ENCODE measurements at regions not wholly inside any gene's neighbourhood (a gene's known extent, or its start where the extent isn't known, plus 50 kb on each side); places are given as distances from the start of the nearest gene placed in this dataset.
"Not testable (repeated sequence)": the region's sequence is repeated elsewhere in the genome, so short reads cannot be mapped to it uniquely, and the experiment has no call there.

- no peak overlapping the region for H3K9ac ChIP-seq (ENCODE audit: insufficient read depth, low read length)
- TF ChIP-seq EZH2 (IDR thresholded peaks at IDR 0.05; ENCODE audit: low read length, missing control alignments) (no peak), CTCF (conservative IDR thresholded peaks at IDR 0.05 in 1 of 2, IDR thresholded peaks at IDR 0.05 in 1 of 2; ENCODE audit: low read depth in 1 of 2, low read length in 2 of 2) (no peak)
- DNase-seq (ENCODE audit: low read depth in 2 of 2) = no peak
- no peak overlapping the region for H3K27ac ChIP-seq (ENCODE audit: insufficient read depth, low read length)
- no peak overlapping the region for H3K4me2 ChIP-seq (ENCODE audit: extremely low read depth, insufficient read depth, low read length)
- H3K9me3 ChIP-seq (ENCODE audit: control insufficient read depth, insufficient read depth, low read depth, low read length) = no peaks in the 10 kb centered on the region
- no peak overlapping the region for H3K4me3 ChIP-seq (replicated peaks in 1 of 4; ENCODE audit: control extremely low read depth in 1 of 4, insufficient read depth in 1 of 4, low read depth in 3 of 4, low read length in 4 of 4)
- no peak overlapping the region for H2AFZ ChIP-seq (ENCODE audit: low read length)
- H3K27me3 ChIP-seq (ENCODE audit: control insufficient read depth, insufficient read depth, low read length) = no peaks in the 10 kb centered on the region
- no peaks in the 10 kb centered on the region for H3K79me2 ChIP-seq (ENCODE audit: control insufficient read depth, insufficient read depth, low read length)
- no peaks in the 10 kb centered on the region for H3K4me1 ChIP-seq (ENCODE audit: control insufficient read depth, extremely low read depth, insufficient read depth, low read length)
- no peaks in the 10 kb centered on the region for H4K20me1 ChIP-seq (ENCODE audit: control insufficient read depth, extremely low read depth, insufficient read depth, low read length)
- no peaks in the 10 kb centered on the region for H3K36me3 ChIP-seq (ENCODE audit: control insufficient read depth, insufficient read depth, low read length)
These were observed 675.6 kb downstream of the BRINP1 start for GRCh38 chr9:118693645-118694044.

- H4K20me1 ChIP-seq (ENCODE audit: control insufficient read depth, extremely low read depth, insufficient read depth, low read length); H3K4me1 ChIP-seq (ENCODE audit: control insufficient read depth, extremely low read depth, insufficient read depth, low read length); H3K79me2 ChIP-seq (ENCODE audit: control insufficient read depth, insufficient read depth, low read length); H3K27me3 ChIP-seq (ENCODE audit: control insufficient read depth, insufficient read depth, low read length); DNase-seq (ENCODE audit: low read depth in 2 of 2); H3K4me2 ChIP-seq (ENCODE audit: extremely low read depth, insufficient read depth, low read length); H2AFZ ChIP-seq (ENCODE audit: low read length); H3K9ac ChIP-seq (ENCODE audit: insufficient read depth, low read length); H3K36me3 ChIP-seq (ENCODE audit: control insufficient read depth, insufficient read depth, low read length); H3K27ac ChIP-seq (ENCODE audit: insufficient read depth, low read length); H3K4me3 ChIP-seq (replicated peaks in 1 of 4; ENCODE audit: control extremely low read depth in 1 of 4, insufficient read depth in 1 of 4, low read depth in 3 of 4, low read length in 4 of 4); H3K9me3 ChIP-seq (ENCODE audit: control insufficient read depth, insufficient read depth, low read depth, low read length): not testable (repeated sequence)
These were observed 674.0 kb downstream of the BRINP1 start for GRCh38 chr9:118695249-118695648.

GRCh38 chr9:118701985-118702384 is 667.2 kb downstream of the BRINP1 start:
- H3K27me3 ChIP-seq (ENCODE audit: control insufficient read depth, insufficient read depth, low read length) = no peaks in the 10 kb centered on the region

More at GRCh38 chr9:118701985-118702384, 667.2 kb downstream of the BRINP1 start:
- Histone ChIP-seq H3K4me2 (ENCODE audit: extremely low read depth, insufficient read depth, low read length) (no peak overlapping the region), H2AFZ (ENCODE audit: low read length) (no peak overlapping the region), H3K4me1 (ENCODE audit: control insufficient read depth, extremely low read depth, insufficient read depth, low read length) (no peaks in the 10 kb centered on the region), H3K9me3 (ENCODE audit: control insufficient read depth, insufficient read depth, low read depth, low read length) (no peaks in the 10 kb centered on the region), H3K36me3 (ENCODE audit: control insufficient read depth, insufficient read depth, low read length) (no peaks in the 10 kb centered on the region), H4K20me1 (ENCODE audit: control insufficient read depth, extremely low read depth, insufficient read depth, low read length) (no peaks in the 10 kb centered on the region), H3K79me2 (ENCODE audit: control insufficient read depth, insufficient read depth, low read length) (no peaks in the 10 kb centered on the region), H3K4me3 (replicated peaks in 1 of 4; ENCODE audit: control extremely low read depth in 1 of 4, insufficient read depth in 1 of 4, low read depth in 3 of 4, low read length in 4 of 4) (no peak overlapping the region), H3K27ac (ENCODE audit: insufficient read depth, low read length) (no peak overlapping the region), H3K9ac (ENCODE audit: insufficient read depth, low read length) (no peak overlapping the region)
- no peak for TF ChIP-seq CTCF (conservative IDR thresholded peaks at IDR 0.05 in 1 of 2, IDR thresholded peaks at IDR 0.05 in 1 of 2; ENCODE audit: low read depth in 1 of 2, low read length in 2 of 2)
- TF ChIP-seq EZH2 (IDR thresholded peaks at IDR 0.05; ENCODE audit: low read length, missing control alignments) = no peak
- DNase-seq (ENCODE audit: low read depth in 2 of 2) = no peak
